ENCODE measurements at regions not wholly inside any gene's neighbourhood (a gene's known extent, or its start where the extent isn't known, plus 50 kb on each side); places are given as distances from the start of the nearest gene placed in this dataset.

GRCh38 chr12:29086325-29087271 is 62.5 kb upstream of the FAR2 start:
- TF ChIP-seq, protein P1, sequence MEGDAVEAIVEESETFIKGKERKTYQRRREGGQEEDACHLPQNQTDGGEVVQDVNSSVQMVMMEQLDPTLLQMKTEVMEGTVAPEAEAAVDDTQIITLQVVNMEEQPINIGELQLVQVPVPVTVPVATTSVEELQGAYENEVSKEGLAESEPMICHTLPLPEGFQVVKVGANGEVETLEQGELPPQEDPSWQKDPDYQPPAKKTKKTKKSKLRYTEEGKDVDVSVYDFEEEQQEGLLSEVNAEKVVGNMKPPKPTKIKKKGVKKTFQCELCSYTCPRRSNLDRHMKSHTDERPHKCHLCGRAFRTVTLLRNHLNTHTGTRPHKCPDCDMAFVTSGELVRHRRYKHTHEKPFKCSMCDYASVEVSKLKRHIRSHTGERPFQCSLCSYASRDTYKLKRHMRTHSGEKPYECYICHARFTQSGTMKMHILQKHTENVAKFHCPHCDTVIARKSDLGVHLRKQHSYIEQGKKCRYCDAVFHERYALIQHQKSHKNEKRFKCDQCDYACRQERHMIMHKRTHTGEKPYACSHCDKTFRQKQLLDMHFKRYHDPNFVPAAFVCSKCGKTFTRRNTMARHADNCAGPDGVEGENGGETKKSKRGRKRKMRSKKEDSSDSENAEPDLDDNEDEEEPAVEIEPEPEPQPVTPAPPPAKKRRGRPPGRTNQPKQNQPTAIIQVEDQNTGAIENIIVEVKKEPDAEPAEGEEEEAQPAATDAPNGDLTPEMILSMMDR (IDR thresholded peaks at IDR 0.05): no peak

GRCh38 chr12:29088611-29089219 is 60.4 kb upstream of the FAR2 start:
- TF ChIP-seq, protein P1 (IDR thresholded peaks at IDR 0.05): peak; percentile 54

All from LNCAP (cell line).